GM23338 (cell line): ENCODE measurements at regions not wholly inside any gene's neighbourhood (a gene's known extent, or its start where the extent isn't known, plus 50 kb on each side); places are given as distances from the start of the nearest gene placed in this dataset.

ENCODE experiments used
- CREB1 ChIP-seq: fragments of 250-450 bp; sonication (Bioruptor Pico); IDR thresholded peaks from 2 replicates; pipeline ENCODE4 v1.5.0; 2020; ENCODE audit warnings: low read depth, mild to moderate bottlenecking, moderate library complexity
- EZH2phosphoT487 ChIP-seq: fragments of 200-600 bp; sonication (generic); IDR thresholded peaks from one replicate; pipeline ENCODE4 v1.8.1; 2018; ENCODE audit warnings: antibody characterized with exemption; ENCODE audit not compliant: unreplicated experiment
- TF ChIP-seq, protein P1 (sequence below), 2 experiments: fragments of 200-600 bp in 1 of 2; sonication (generic) in 1 of 2; conservative IDR thresholded peaks; 2 replicates each; pipeline versions ENCODE4 v1.5.1 to v1.6.1; 2016 to 2017; ENCODE audit warnings: antibody characterized with exemption in 2 of 2, low read depth in 2 of 2, mild to moderate bottlenecking in 2 of 2, moderate library complexity in 1 of 2

DNA sequence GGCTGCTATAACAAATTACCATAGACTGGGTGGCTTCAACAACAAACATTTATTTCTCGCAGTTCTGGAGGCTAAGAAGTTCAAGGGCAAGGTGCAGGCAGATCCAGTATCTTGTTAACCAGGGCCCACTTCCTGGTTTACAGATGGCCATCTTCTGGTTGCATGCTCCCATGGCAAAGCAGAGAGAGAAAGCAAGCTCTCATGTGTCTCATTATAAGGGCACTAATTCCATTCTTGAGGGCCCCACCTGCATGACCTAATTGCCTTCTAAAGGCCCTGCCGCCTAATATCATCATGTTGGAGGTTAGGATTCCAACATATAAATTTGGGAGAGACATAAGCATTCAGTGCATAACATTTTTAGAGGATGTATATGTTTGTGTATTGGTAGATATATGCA, 280.1 kb upstream of the TMPO start:
- TF ChIP-seq, protein P1, sequence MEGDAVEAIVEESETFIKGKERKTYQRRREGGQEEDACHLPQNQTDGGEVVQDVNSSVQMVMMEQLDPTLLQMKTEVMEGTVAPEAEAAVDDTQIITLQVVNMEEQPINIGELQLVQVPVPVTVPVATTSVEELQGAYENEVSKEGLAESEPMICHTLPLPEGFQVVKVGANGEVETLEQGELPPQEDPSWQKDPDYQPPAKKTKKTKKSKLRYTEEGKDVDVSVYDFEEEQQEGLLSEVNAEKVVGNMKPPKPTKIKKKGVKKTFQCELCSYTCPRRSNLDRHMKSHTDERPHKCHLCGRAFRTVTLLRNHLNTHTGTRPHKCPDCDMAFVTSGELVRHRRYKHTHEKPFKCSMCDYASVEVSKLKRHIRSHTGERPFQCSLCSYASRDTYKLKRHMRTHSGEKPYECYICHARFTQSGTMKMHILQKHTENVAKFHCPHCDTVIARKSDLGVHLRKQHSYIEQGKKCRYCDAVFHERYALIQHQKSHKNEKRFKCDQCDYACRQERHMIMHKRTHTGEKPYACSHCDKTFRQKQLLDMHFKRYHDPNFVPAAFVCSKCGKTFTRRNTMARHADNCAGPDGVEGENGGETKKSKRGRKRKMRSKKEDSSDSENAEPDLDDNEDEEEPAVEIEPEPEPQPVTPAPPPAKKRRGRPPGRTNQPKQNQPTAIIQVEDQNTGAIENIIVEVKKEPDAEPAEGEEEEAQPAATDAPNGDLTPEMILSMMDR (conservative IDR thresholded peaks at IDR 0.05; ENCODE audit: low read depth in 2 of 2) = no peak
- no peak for TF ChIP-seq EZH2phosphoT487
- TF ChIP-seq CREB1 = no peak
